ENCODE measurements at regions not wholly inside any gene's neighbourhood (a gene's known extent, or its start where the extent isn't known, plus 50 kb on each side); places are given as distances from the start of the nearest gene placed in this dataset.
"Not testable (repeated sequence)": the region's sequence is repeated elsewhere in the genome, so short reads cannot be mapped to it uniquely, and the experiment has no call there.

GRCh38 chr5:120132347-120132746 lies 331.8 kb upstream of the PRR16 start:
- H3K27me3 Mint-ChIP-seq; H3K4me1 Mint-ChIP-seq; DNase-seq; H3K36me3 Mint-ChIP-seq (ENCODE audit: low read depth); H3K9me3 Mint-ChIP-seq; H3K4me3 Mint-ChIP-seq; ATAC-seq; H3K27ac Mint-ChIP-seq: not testable (repeated sequence)

GRCh38 chr5:120134944-120135343 lies 329.2 kb upstream of the PRR16 start:
- Mint-ChIP-seq H3K27ac (no peak overlapping the region), H3K4me3 (no peak overlapping the region), H3K9me3 (no peaks in the 10 kb centered on the region), H3K27me3 (no peaks in the 10 kb centered on the region), H3K36me3 (ENCODE audit: low read depth) (no peaks in the 10 kb centered on the region), H3K4me1 (no peaks in the 10 kb centered on the region)
- no peak for DNase-seq
- ATAC-seq, result no peak

DNA sequence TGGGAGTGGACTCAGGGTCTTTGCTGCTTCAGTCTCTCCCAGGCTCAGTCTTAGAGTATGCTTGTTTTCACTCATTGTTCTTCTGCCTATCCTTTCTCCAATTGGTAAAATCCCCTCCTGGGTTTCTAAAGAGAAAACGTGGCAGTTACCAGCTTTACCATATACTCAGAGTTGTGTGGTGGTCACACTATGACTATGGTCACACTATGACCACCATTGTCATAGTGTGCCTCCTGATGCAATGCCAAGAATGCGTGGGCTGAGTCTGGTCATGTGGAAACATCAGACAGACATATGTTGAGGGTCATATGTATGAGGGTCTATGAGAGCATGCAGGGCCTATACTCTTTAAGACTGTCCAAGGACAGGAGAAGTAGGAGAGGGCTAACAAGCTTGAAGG lies 326.5 kb upstream of the PRR16 start:
- Mint-ChIP-seq H3K36me3 (ENCODE audit: low read depth) (no peaks in the 10 kb centered on the region), H3K27ac (no peak overlapping the region), H3K4me1 (no peaks in the 10 kb centered on the region), H3K4me3 (no peak overlapping the region), H3K9me3 (no peaks in the 10 kb centered on the region), H3K27me3 (no peaks in the 10 kb centered on the region)
- no peak for ATAC-seq
- no peak for DNase-seq

DNA sequence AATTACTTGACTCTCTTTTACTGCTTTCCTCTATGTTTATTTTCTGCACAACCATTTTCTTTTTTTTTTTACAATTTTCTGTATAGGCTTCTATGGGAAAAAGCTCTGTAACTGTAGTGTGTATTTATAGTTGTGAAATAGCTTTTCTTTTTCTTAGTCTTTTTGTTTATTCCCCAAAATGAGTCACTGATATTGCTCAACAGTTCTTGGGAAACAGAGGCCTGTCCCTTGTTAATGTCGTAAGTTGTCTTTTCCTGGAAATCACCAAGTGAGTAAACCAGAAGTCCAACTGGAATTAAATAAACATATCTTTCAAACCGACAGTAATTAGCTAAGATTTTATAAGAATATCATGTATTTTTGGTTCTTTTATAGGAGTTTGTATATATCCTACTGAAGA lies 325.1 kb upstream of the PRR16 start:
- no peak for ATAC-seq
- Mint-ChIP-seq H3K4me3 (no peak overlapping the region), H3K27me3 (no peaks in the 10 kb centered on the region), H3K4me1 (no peaks in the 10 kb centered on the region), H3K9me3 (peaks cover under 1% of the 10 kb centered on the region), H3K36me3 (ENCODE audit: low read depth) (no peaks in the 10 kb centered on the region), H3K27ac (no peak overlapping the region)
- DNase-seq, result no peak

DNA sequence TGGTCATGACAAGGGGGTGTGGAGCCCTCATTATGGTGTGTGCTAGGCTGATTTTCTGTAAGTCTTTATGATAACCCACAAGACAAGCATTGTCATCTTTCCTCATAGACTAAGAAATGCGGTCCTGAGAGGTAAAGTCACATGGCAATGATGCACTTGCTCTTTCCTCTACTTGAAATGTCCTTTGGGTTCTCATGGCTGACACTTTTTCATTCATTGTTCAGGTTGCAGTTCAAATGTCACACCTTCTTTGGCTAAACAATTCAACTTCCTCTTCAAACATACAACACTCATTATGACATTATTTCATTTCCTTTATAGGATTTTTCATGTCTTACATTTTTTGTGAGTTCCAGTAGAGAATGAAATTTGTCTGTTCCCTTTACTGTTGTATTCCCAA lies 323.6 kb upstream of the PRR16 start:
- no peaks in the 10 kb centered on the region for H3K36me3 Mint-ChIP-seq (ENCODE audit: low read depth)
- H3K4me1 Mint-ChIP-seq, result no peaks in the 10 kb centered on the region
- H3K27me3 Mint-ChIP-seq, result no peaks in the 10 kb centered on the region
- no peak for DNase-seq
- H3K27ac Mint-ChIP-seq, result no peak overlapping the region
- H3K9me3 Mint-ChIP-seq, result peaks cover 4% of the 10 kb centered on the region
- ATAC-seq, result no peak
- H3K4me3 Mint-ChIP-seq, result no peak overlapping the region

DNA sequence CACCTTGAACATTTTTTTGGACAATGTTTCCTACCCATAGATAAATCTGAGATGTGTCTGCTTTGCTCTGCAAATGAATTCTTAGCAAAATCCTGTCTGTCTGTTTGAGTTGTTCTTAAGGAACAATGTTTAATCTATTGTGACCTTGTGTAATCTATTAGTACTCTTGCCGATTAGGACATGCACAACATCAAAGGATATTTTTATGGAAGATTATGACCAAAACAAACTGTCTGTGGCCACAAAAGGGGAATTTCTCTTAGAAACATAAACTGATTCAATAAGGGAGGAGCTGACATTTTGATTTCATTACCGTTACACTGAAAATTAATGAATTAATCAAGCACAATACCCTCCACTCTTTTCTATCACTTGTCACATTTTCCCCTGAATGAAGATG lies 323.0 kb upstream of the PRR16 start:
- H3K9me3 Mint-ChIP-seq, result peaks cover 10% of the 10 kb centered on the region
- no peaks in the 10 kb centered on the region for H3K27me3 Mint-ChIP-seq
- DNase-seq (no peak), ATAC-seq (no peak)
- no peak overlapping the region for H3K27ac Mint-ChIP-seq
- H3K4me3 Mint-ChIP-seq, result no peak overlapping the region
- no peaks in the 10 kb centered on the region for H3K4me1 Mint-ChIP-seq
- no peaks in the 10 kb centered on the region for H3K36me3 Mint-ChIP-seq (ENCODE audit: low read depth)

GRCh38 chr5:120146787-120147186 lies 317.3 kb upstream of the PRR16 start:
- no peaks in the 10 kb centered on the region for H3K4me1 Mint-ChIP-seq

GRCh38 chr5:120147911-120148310 lies 316.2 kb upstream of the PRR16 start:
- not testable (repeated sequence) for H3K27ac Mint-ChIP-seq; H3K4me1 Mint-ChIP-seq; H3K36me3 Mint-ChIP-seq (ENCODE audit: low read depth); H3K4me3 Mint-ChIP-seq; ATAC-seq; H3K27me3 Mint-ChIP-seq; DNase-seq
- H3K9me3 Mint-ChIP-seq, result peaks cover 15% of the 10 kb centered on the region

More at GRCh38 chr5:120146787-120147186, 317.3 kb upstream of the PRR16 start:
- Mint-ChIP-seq H3K27me3 (no peaks in the 10 kb centered on the region), H3K9me3 (peaks cover 15% of the 10 kb centered on the region), H3K4me3 (no peak overlapping the region), H3K27ac (no peak overlapping the region), H3K36me3 (ENCODE audit: low read depth) (no peaks in the 10 kb centered on the region)
- DNase-seq (no peak), ATAC-seq (no peak)

GRCh38 chr5:120150770-120151169 lies 313.3 kb upstream of the PRR16 start:
- H3K27me3 Mint-ChIP-seq, result no peaks in the 10 kb centered on the region
- H3K9me3 Mint-ChIP-seq, result peaks cover 8% of the 10 kb centered on the region
- no peak overlapping the region for H3K27ac Mint-ChIP-seq
- no peak for ATAC-seq
- no peaks in the 10 kb centered on the region for H3K36me3 Mint-ChIP-seq (ENCODE audit: low read depth)
- no peaks in the 10 kb centered on the region for H3K4me1 Mint-ChIP-seq
- no peak for DNase-seq
- H3K4me3 Mint-ChIP-seq, result no peak overlapping the region

- DNase-seq (no peak), ATAC-seq (no peak)
- Mint-ChIP-seq H3K27ac (no peak overlapping the region), H3K36me3 (ENCODE audit: low read depth) (no peaks in the 10 kb centered on the region), H3K4me3 (no peak overlapping the region), H3K4me1 (no peaks in the 10 kb centered on the region), H3K27me3 (no peaks in the 10 kb centered on the region), H3K9me3 (peaks cover 4% of the 10 kb centered on the region)
Measured at GRCh38 chr5:120151181-120151580, 312.9 kb upstream of the PRR16 start.

DNA sequence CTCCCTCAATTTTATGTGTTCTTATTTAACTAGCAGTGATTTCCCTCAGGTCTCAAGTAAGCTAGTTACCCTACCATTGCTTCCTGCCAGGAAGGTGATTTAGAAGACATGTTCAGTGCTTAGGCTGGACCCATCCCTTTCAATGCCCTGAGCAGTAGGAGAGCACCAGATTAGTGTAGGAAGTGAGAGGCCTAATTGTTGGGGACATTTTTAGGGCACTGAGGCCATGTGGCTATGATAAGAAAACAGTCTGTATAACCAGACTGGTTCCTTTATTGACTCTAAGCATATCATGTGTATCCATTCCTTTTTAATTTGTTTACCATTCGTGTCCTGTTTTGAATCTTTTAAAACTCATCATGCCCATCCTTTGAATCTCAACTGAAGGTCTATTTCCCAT lies 312.3 kb upstream of the PRR16 start:
- no peak overlapping the region for H3K4me3 Mint-ChIP-seq
- DNase-seq (no peak), ATAC-seq (no peak)
- peaks cover 2% of the 10 kb centered on the region for H3K9me3 Mint-ChIP-seq
- H3K27ac Mint-ChIP-seq, result no peak overlapping the region
- no peaks in the 10 kb centered on the region for H3K4me1 Mint-ChIP-seq
- H3K27me3 Mint-ChIP-seq, result no peaks in the 10 kb centered on the region
- no peaks in the 10 kb centered on the region for H3K36me3 Mint-ChIP-seq (ENCODE audit: low read depth)

DNA sequence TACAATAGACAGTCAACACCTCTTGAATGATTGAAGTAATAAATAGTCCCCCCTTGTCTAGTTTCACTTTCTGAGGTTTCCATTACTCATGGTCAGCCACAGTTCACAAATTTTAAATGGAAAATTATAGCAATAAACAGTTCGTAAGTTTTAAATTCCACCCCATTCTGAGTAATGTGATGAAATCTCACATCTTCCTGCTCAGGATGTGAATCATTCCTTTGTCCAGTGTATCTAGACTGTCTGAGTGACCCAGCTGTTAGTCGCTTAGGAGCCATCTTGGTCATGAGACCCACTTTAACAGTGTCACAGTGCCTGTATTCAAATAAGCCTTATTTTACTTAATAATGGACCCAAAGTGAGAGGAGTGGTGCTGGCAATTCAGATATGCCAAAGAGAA lies 311.6 kb upstream of the PRR16 start:
- ATAC-seq (no peak), DNase-seq (no peak)
- no peaks in the 10 kb centered on the region for H3K27me3 Mint-ChIP-seq
- H3K9me3 Mint-ChIP-seq, result no peaks in the 10 kb centered on the region
- H3K4me3 Mint-ChIP-seq, result no peak overlapping the region
- H3K36me3 Mint-ChIP-seq (ENCODE audit: low read depth), result no peaks in the 10 kb centered on the region
- H3K27ac Mint-ChIP-seq, result no peak overlapping the region
- no peaks in the 10 kb centered on the region for H3K4me1 Mint-ChIP-seq

DNA sequence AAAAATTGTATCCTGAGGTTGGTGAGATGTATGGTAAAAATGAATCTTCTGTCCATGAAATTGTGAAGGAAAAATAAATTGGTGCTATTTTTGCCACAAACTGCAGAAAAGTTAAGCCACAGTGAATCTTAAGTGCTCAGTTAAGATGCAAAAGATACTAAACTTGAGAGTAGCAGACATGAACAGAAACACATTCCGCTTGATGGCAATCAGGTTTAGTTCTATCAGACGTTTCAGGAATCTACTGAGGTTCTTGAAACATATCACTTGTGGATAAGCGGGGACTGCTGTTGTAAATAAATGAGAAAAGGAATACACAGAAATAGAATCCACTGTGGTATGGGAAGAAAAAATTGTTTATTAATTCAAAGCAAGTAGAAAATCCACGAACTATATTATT lies 311.2 kb upstream of the PRR16 start:
- Mint-ChIP-seq H3K27ac (no peak overlapping the region), H3K9me3 (no peaks in the 10 kb centered on the region), H3K27me3 (no peaks in the 10 kb centered on the region)

DNA sequence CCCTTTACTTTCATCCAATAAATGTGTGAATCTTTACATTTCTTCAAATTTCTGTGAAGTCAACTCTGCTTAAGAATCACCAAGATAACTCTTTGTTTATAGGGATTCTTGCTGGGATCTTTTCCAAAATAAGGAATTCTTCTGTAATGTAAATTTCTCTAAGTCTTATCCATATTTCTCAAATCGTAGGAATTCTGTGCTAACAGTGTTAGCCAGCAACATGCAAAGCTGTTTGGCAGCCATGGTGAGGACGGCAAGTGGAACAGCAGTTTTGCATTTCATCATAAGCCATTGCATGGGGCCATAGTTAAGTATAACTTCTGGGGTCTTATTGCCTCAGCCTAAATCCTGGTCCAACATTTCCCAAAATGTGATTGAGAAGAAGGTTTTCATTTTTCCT lies 310.5 kb upstream of the PRR16 start:
- no peak for DNase-seq
- Mint-ChIP-seq H3K27ac (no peak overlapping the region), H3K4me3 (no peak overlapping the region), H3K27me3 (no peaks in the 10 kb centered on the region), H3K9me3 (no peaks in the 10 kb centered on the region), H3K4me1 (no peaks in the 10 kb centered on the region), H3K36me3 (ENCODE audit: low read depth) (no peaks in the 10 kb centered on the region)
- no peak for ATAC-seq

More for the DNA sequence above, 311.2 kb upstream of the PRR16 start:
- ATAC-seq, result no peak
- Mint-ChIP-seq H3K4me1 (no peaks in the 10 kb centered on the region), H3K4me3 (no peak overlapping the region), H3K36me3 (ENCODE audit: low read depth) (no peaks in the 10 kb centered on the region)
- DNase-seq, result no peak

GRCh38 chr5:120155873-120156272 lies 308.2 kb upstream of the PRR16 start:
- H3K4me3 Mint-ChIP-seq, result no peak overlapping the region
- no peak overlapping the region for H3K27ac Mint-ChIP-seq
- H3K36me3 Mint-ChIP-seq (ENCODE audit: low read depth), result no peaks in the 10 kb centered on the region
- ATAC-seq, result no peak
- no peaks in the 10 kb centered on the region for H3K27me3 Mint-ChIP-seq
- no peaks in the 10 kb centered on the region for H3K9me3 Mint-ChIP-seq
- no peaks in the 10 kb centered on the region for H3K4me1 Mint-ChIP-seq
- no peak for DNase-seq

DNA sequence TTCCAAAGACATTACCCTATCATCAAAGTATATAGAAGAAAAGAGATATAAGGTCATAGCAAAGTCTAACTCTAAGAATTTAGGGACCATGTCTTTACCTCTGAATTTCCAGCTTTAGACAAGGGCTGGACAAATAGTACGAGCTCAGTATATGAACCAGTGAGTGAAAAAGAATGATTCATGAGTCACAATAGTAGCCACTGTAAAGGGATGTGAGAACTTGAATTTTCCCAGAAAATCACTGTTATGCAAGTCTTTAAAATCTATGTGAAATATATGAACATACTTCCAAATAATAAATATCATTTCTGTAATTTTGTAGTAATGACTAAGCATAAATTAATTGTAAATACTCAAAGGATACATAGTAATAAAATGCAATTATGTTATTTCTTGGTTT lies 305.9 kb upstream of the PRR16 start:
- no peak for DNase-seq
- no peak for ATAC-seq
- no peaks in the 10 kb centered on the region for H3K27me3 Mint-ChIP-seq
- H3K9me3 Mint-ChIP-seq, result no peaks in the 10 kb centered on the region
- no peak overlapping the region for H3K4me3 Mint-ChIP-seq
- H3K4me1 Mint-ChIP-seq, result no peaks in the 10 kb centered on the region
- H3K27ac Mint-ChIP-seq, result no peak overlapping the region
- H3K36me3 Mint-ChIP-seq (ENCODE audit: low read depth), result no peaks in the 10 kb centered on the region
